Upper lobe of left lung (tissue), 6 donors: ENCODE measurements at regions not wholly inside any gene's neighbourhood (a gene's known extent, or its start where the extent isn't known, plus 50 kb on each side); places are given as distances from the start of the nearest gene placed in this dataset.

Experiments
- ATAC-seq, 2 donors: fragments of 200-7000 bp; cut with Tn5 transposase; one replicate each; pipeline ENCODE4 v1.9.1; 2022; ENCODE audit warnings: mild to moderate bottlenecking in 2 of 2, moderate library complexity in 2 of 2; ENCODE audit not compliant: low FRiP score in 2 of 2
- DNase-seq, 2 donors: peaks; one replicate each; pipeline ENCODE4 v3.0.0-alpha.2; 2019 to 2020
- H3K27ac ChIP-seq, 4 donors: fragments of 200-600 bp; sonication (generic); one replicate each; pipeline ENCODE4 v1.5.1; 2016 to 2019
- H3K27me3 ChIP-seq, 4 donors: fragments of 200-600 bp; sonication (generic); one replicate each; pipeline ENCODE4 v1.5.1; 2017 to 2019
- H3K36me3 ChIP-seq, 4 donors: fragments of 200-600 bp; sonication (generic); one replicate each; pipeline ENCODE4 v1.5.1; 2016 to 2019
- H3K4me1 ChIP-seq, 4 donors: fragments of 200-600 bp; sonication (generic); one replicate each; pipeline ENCODE4 v1.5.1; 2018 to 2019
- H3K4me3 ChIP-seq, 4 donors: fragments of 200-600 bp; sonication (generic); one replicate each; pipeline ENCODE4 v1.5.1; 2017 to 2019; ENCODE audit warnings: mild to moderate bottlenecking in 2 of 4, moderate library complexity in 1 of 4
- H3K9me3 ChIP-seq, 4 donors: fragments of 200-600 bp; sonication (generic); one replicate each; pipeline ENCODE4 v1.5.1; 2018 to 2019
- EP300 ChIP-seq, 4 donors: sonication (generic); formaldehyde crosslinking; IDR thresholded peaks; one replicate each; pipeline ENCODE4 v1.5.1; 2017; ENCODE audit warnings: antibody characterized with exemption in 4 of 4, control low read depth in 2 of 4
- POLR2A ChIP-seq, 4 donors: fragments of 450-650 bp; IDR thresholded peaks; one replicate each; pipeline ENCODE4 v1.5.1; 2016 to 2017; ENCODE audit warnings: antibody characterized with exemption in 4 of 4, mild to moderate bottlenecking in 2 of 4
- POLR2AphosphoS5 ChIP-seq, 2 donors: sonication (generic); formaldehyde crosslinking; IDR thresholded peaks; one replicate each; pipeline ENCODE4 v1.5.1; 2017; ENCODE audit warnings: antibody characterized with exemption in 2 of 2
- WGBS, 2 donors: methylation state at CpG; one replicate each; pipeline ENCODE4 v1.1.5; 2017 to 2018; 5-methylcytosine and 5-hydroxymethylcytosine counted together
- TF ChIP-seq, protein P1 (sequence below), 6 experiments: fragments of 450-650 bp in 4 of 6; fragments of 200-600 bp in 2 of 6; sonication (generic) in 2 of 6; IDR thresholded peaks; one replicate each; pipeline ENCODE4 v1.5.1; 2016 to 2019; ENCODE audit warnings: antibody characterized with exemption in 6 of 6
- donor health status: DM: no; HTN: no; CAD: no; lungs with moderate emphysema.
- donor health status: DM: no; HTN: yes; CAD: no; lungs with severe emphysema.

DNA sequence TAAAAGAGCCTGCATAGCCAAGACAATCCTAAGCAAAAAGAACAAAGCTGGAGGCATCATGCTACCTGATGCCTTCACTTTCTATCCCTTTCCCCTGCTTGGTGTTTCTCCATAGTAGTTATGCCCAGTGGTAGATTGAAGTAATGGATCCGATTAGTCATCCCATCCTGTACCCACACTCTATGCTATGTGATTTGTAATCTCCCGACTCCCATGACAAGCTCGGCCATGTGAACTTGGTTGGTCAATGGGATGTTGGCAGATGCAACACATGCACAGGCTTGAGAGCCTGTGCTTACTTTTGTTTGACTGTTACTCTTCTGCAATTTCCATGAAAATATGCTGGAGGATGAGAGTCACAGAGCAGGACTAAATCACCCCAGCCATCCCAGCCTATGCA is 334.9 kb upstream of the DPH6 start:
- Histone ChIP-seq H3K4me3 (no peak overlapping the region), H3K27ac (no peak overlapping the region), H3K9me3 (no peaks in the 10 kb centered on the region), H3K36me3 (no peaks in the 10 kb centered on the region), H3K4me1 (no peaks in the 10 kb centered on the region), H3K27me3 (no peaks in the 10 kb centered on the region)
- no peak for TF ChIP-seq EP300 (IDR thresholded peaks at IDR 0.05)
- no peak for TF ChIP-seq POLR2AphosphoS5 (IDR thresholded peaks at IDR 0.05)
- no peak for TF ChIP-seq POLR2A (IDR thresholded peaks at IDR 0.05)
- TF ChIP-seq, protein P1, sequence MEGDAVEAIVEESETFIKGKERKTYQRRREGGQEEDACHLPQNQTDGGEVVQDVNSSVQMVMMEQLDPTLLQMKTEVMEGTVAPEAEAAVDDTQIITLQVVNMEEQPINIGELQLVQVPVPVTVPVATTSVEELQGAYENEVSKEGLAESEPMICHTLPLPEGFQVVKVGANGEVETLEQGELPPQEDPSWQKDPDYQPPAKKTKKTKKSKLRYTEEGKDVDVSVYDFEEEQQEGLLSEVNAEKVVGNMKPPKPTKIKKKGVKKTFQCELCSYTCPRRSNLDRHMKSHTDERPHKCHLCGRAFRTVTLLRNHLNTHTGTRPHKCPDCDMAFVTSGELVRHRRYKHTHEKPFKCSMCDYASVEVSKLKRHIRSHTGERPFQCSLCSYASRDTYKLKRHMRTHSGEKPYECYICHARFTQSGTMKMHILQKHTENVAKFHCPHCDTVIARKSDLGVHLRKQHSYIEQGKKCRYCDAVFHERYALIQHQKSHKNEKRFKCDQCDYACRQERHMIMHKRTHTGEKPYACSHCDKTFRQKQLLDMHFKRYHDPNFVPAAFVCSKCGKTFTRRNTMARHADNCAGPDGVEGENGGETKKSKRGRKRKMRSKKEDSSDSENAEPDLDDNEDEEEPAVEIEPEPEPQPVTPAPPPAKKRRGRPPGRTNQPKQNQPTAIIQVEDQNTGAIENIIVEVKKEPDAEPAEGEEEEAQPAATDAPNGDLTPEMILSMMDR (IDR thresholded peaks at IDR 0.05), result no peak
- no peak for ATAC-seq
- WGBS, 2 donors, result 91 to 97% methylated on average over 3 of the region's 3 CpGs
- DNase-seq, result no peak

- DNase-seq (no peak), ATAC-seq (no peak)
- H3K4me1 ChIP-seq, result no peaks in the 10 kb centered on the region
- no peaks in the 10 kb centered on the region for H3K9me3 ChIP-seq
- 97 to 100% methylated on average over 1 of the region's 1 CpG for WGBS, 2 donors
- H3K27me3 ChIP-seq, result no peaks in the 10 kb centered on the region
- TF ChIP-seq POLR2A (IDR thresholded peaks at IDR 0.05) (no peak), EP300 (IDR thresholded peaks at IDR 0.05) (no peak), POLR2AphosphoS5 (IDR thresholded peaks at IDR 0.05) (no peak)
- TF ChIP-seq, protein P1 (IDR thresholded peaks at IDR 0.05), result no peak
- no peaks in the 10 kb centered on the region for H3K36me3 ChIP-seq
- H3K27ac ChIP-seq, result no peak overlapping the region
- H3K4me3 ChIP-seq, result no peak overlapping the region
Measured at GRCh38 chr15:35885870-35886269, 339.9 kb upstream of the DPH6 start.

DNA sequence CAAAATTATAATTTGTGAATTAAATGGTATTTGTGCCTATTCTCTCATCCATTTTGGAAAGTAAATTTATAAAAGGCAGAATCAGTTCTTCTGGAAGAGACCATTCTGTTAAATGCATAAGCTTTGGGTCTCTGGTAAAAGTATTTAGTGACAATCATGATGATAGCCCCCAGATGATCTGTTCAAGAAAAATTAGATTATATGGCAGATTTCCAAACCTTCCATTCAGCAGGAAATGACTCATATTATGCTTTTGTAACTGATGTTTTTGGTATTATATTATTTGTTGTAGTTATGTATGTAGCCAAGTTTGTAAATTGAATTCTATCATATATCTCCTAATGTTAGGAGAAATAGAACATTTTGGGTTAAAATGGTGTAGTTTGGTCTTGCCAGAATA is 340.8 kb upstream of the DPH6 start:
- TF ChIP-seq, protein P1 (IDR thresholded peaks at IDR 0.05), result no peak
- TF ChIP-seq EP300 (IDR thresholded peaks at IDR 0.05), result no peak
- TF ChIP-seq POLR2A (IDR thresholded peaks at IDR 0.05), result no peak
- no peak for TF ChIP-seq POLR2AphosphoS5 (IDR thresholded peaks at IDR 0.05)
- H3K27ac ChIP-seq, result no peak overlapping the region
- no peak for ATAC-seq
- DNase-seq, result no peak
- no peaks in the 10 kb centered on the region for H3K9me3 ChIP-seq
- no peaks in the 10 kb centered on the region for H3K36me3 ChIP-seq
- no peak overlapping the region for H3K4me3 ChIP-seq
- no peaks in the 10 kb centered on the region for H3K4me1 ChIP-seq
- H3K27me3 ChIP-seq, result no peaks in the 10 kb centered on the region

DNA sequence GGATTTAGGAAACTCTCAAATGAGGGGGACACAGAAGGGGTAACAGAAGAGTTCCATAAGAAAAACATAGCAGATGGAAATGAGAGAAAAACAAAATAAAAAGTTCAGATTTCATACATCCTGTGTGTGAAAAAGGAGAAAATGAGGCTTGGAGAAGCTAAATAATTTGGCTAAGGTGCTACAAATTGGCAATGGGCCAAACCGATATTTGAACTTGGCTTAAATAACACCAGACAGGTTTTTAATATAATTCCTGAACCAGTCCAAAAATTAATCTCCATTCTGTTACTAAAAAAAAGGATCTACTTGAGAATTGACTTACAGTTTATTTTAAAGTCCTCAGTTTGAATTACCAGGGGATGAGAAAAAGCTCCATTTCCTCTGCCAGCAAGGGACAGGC is 342.9 kb upstream of the DPH6 start:
- WGBS, 2 donors, result 88 to 90% methylated on average over 1 of the region's 1 CpG
- Histone ChIP-seq H3K27ac (no peak overlapping the region), H3K9me3 (no peaks in the 10 kb centered on the region), H3K36me3 (no peaks in the 10 kb centered on the region), H3K4me1 (no peaks in the 10 kb centered on the region), H3K4me3 (no peak overlapping the region), H3K27me3 (no peaks in the 10 kb centered on the region)
- ATAC-seq (no peak), DNase-seq (no peak)
- TF ChIP-seq POLR2AphosphoS5 (IDR thresholded peaks at IDR 0.05) (no peak), POLR2A (IDR thresholded peaks at IDR 0.05) (no peak), EP300 (IDR thresholded peaks at IDR 0.05) (no peak)
- TF ChIP-seq, protein P1 (IDR thresholded peaks at IDR 0.05), result no peak

GRCh38 chr15:35907511-35907910 is 361.5 kb upstream of the DPH6 start:
- no peaks in the 10 kb centered on the region for H3K9me3 ChIP-seq
- 46 to 60% methylated on average over 3 of the region's 3 CpGs for WGBS, 2 donors
- DNase-seq (no peak), ATAC-seq (no peak)
- no peak overlapping the region for H3K27ac ChIP-seq
- TF ChIP-seq EP300 (IDR thresholded peaks at IDR 0.05) (no peak), POLR2AphosphoS5 (IDR thresholded peaks at IDR 0.05) (no peak), POLR2A (IDR thresholded peaks at IDR 0.05) (no peak)
- TF ChIP-seq, protein P1 (IDR thresholded peaks at IDR 0.05), result no peak
- H3K4me3 ChIP-seq, result no peak overlapping the region
- H3K27me3 ChIP-seq, result no peaks in the 10 kb centered on the region
- H3K36me3 ChIP-seq, result no peaks in the 10 kb centered on the region
- no peaks in the 10 kb centered on the region for H3K4me1 ChIP-seq
